ENCODE measurements at regions not wholly inside any gene's neighbourhood (a gene's known extent, or its start where the extent isn't known, plus 50 kb on each side); places are given as distances from the start of the nearest gene placed in this dataset.
A peak's percentile ranks its signal among the peaks of the same experiment; 100 is the strongest.

GRCh38 chrX:2584251-2585157 lies 83.7 kb upstream of the DHRSX start:
- peaks cover 63% of the 10 kb centered on the region for H3K27me3 Mint-ChIP-seq (ENCODE audit: insufficient read depth)
- H3K27ac Mint-ChIP-seq, result no peak overlapping the region
- no peaks in the 10 kb centered on the region for H3K36me3 Mint-ChIP-seq (ENCODE audit: low read depth)

GRCh38 chrX:2583194-2584162 lies 82.7 kb upstream of the DHRSX start:
- Histone ChIP-seq H3K9ac (ENCODE audit: extremely low read depth, low read length, poor library complexity, severe bottlenecking) (no peak overlapping the region), H3K27me3 (ENCODE audit: control insufficient read depth, insufficient read depth, low read length, poor library complexity, severe bottlenecking) (peaks cover 50% of the 10 kb centered on the region), H3K27ac (ENCODE audit: low read depth, low read length) (no peak overlapping the region), H3K36me3 (ENCODE audit: control insufficient read depth, insufficient read depth, low read length) (no peaks in the 10 kb centered on the region), H3K9me3 (ENCODE audit: control insufficient read depth, low read length) (no peaks in the 10 kb centered on the region), H3K4me3 (ENCODE audit: low read length) (peak overlapping the region; percentile 64), H3K4me1 (ENCODE audit: control insufficient read depth, insufficient read depth, low read length) (peaks cover 2% of the 10 kb centered on the region)
- 4 to 8% methylated on average over 29 to 74 of the region's 74 CpGs for WGBS, 2 experiments (ENCODE audit: insufficient coverage in 1 of 2, insufficient read length in 1 of 2)
- no peak overlapping the region for H3K27ac Mint-ChIP-seq
- H3K27me3 Mint-ChIP-seq (ENCODE audit: insufficient read depth), result peaks cover 63% of the 10 kb centered on the region
- no peaks in the 10 kb centered on the region for H3K9me3 Mint-ChIP-seq
- peaks cover 17% of the 10 kb centered on the region for H3K4me1 Mint-ChIP-seq
- no peak for TF ChIP-seq CTCF (conservative IDR thresholded peaks at IDR 0.05)
- peak overlapping the region; percentile 48 for H3K4me3 Mint-ChIP-seq
- DNase-seq, result peak; percentile 68
- no peaks in the 10 kb centered on the region for H3K36me3 Mint-ChIP-seq (ENCODE audit: low read depth)

More at GRCh38 chrX:2584251-2585157, 83.7 kb upstream of the DHRSX start:
- peak; percentile 74 for DNase-seq
- Histone ChIP-seq H3K9me3 (ENCODE audit: control insufficient read depth, low read length) (no peaks in the 10 kb centered on the region), H3K27ac (ENCODE audit: low read depth, low read length) (no peak overlapping the region), H3K9ac (ENCODE audit: extremely low read depth, low read length, poor library complexity, severe bottlenecking) (no peak overlapping the region), H3K36me3 (ENCODE audit: control insufficient read depth, insufficient read depth, low read length) (no peaks in the 10 kb centered on the region), H3K27me3 (ENCODE audit: control insufficient read depth, insufficient read depth, low read length, poor library complexity, severe bottlenecking) (peaks cover 50% of the 10 kb centered on the region), H3K4me1 (ENCODE audit: control insufficient read depth, insufficient read depth, low read length) (no peaks in the 10 kb centered on the region), H3K4me3 (ENCODE audit: low read length) (no peak overlapping the region)
- no peak for TF ChIP-seq CTCF (conservative IDR thresholded peaks at IDR 0.05)
- WGBS, 2 experiments (ENCODE audit: insufficient coverage in 1 of 2, insufficient read length in 1 of 2), result 4 to 16% methylated on average over 7 to 66 of the region's 73 CpGs
- Mint-ChIP-seq H3K9me3 (no peaks in the 10 kb centered on the region), H3K4me1 (peaks cover 13% of the 10 kb centered on the region), H3K4me3 (peak overlapping the region; percentile 58)

GRCh38 chrX:2582667-2583066 lies 81.9 kb upstream of the DHRSX start:
- peak overlapping the region; percentile 48 for H3K4me3 Mint-ChIP-seq
- no peak overlapping the region for H3K27ac ChIP-seq (ENCODE audit: low read depth, low read length)
- peaks cover 3% of the 10 kb centered on the region for H3K4me1 ChIP-seq (ENCODE audit: control insufficient read depth, insufficient read depth, low read length)
- peaks cover 61% of the 10 kb centered on the region for H3K27me3 Mint-ChIP-seq (ENCODE audit: insufficient read depth)
- TF ChIP-seq CTCF (conservative IDR thresholded peaks at IDR 0.05), result no peak
- H3K9me3 ChIP-seq (ENCODE audit: control insufficient read depth, low read length), result no peaks in the 10 kb centered on the region
- peak overlapping the region; percentile 64 for H3K4me3 ChIP-seq (ENCODE audit: low read length)
- no peak overlapping the region for H3K9ac ChIP-seq (ENCODE audit: extremely low read depth, low read length, poor library complexity, severe bottlenecking)
- DNase-seq, result no peak
- peaks cover 25% of the 10 kb centered on the region for H3K4me1 Mint-ChIP-seq
- WGBS, 2 experiments (ENCODE audit: insufficient coverage in 1 of 2, insufficient read length in 1 of 2), result 55 to 56% methylated on average over 6 to 8 of the region's 8 CpGs
- no peaks in the 10 kb centered on the region for H3K36me3 ChIP-seq (ENCODE audit: control insufficient read depth, insufficient read depth, low read length)
- no peak overlapping the region for H3K27ac Mint-ChIP-seq
- peaks cover 50% of the 10 kb centered on the region for H3K27me3 ChIP-seq (ENCODE audit: control insufficient read depth, insufficient read depth, low read length, poor library complexity, severe bottlenecking)
- no peaks in the 10 kb centered on the region for H3K9me3 Mint-ChIP-seq
- H3K36me3 Mint-ChIP-seq (ENCODE audit: low read depth), result no peaks in the 10 kb centered on the region

Measured in endodermal cell (in vitro differentiated cells).